ENCODE measurements at regions not wholly inside any gene's neighbourhood (a gene's known extent, or its start where the extent isn't known, plus 50 kb on each side); places are given as distances from the start of the nearest gene placed in this dataset.

GRCh38 chr11:110928391-110928790 is 216.2 kb upstream of the ARHGAP20 start:
- no peak for TF ChIP-seq EGR1 (IDR thresholded peaks at IDR 0.05; ENCODE audit: low read depth)
- no peak for TF ChIP-seq FOSL1 (IDR thresholded peaks at IDR 0.05; ENCODE audit: low read depth)
- no peak for TF ChIP-seq ZFX (IDR thresholded peaks at IDR 0.05)
- no peak for TF ChIP-seq POLR2AphosphoS5 (IDR thresholded peaks at IDR 0.05; ENCODE audit: low read depth, low read length)
- no peak for TF ChIP-seq CTCF (IDR thresholded peaks at IDR 0.05 in 2 of 3, conservative IDR thresholded peaks at IDR 0.05 in 1 of 3; ENCODE audit: borderline replicate concordance in 1 of 3, insufficient read depth in 1 of 3, low read depth in 2 of 3, low read length in 2 of 3)
- TF ChIP-seq EZH2phosphoT487 (IDR thresholded peaks at IDR 0.05; ENCODE audit: borderline replicate concordance), result no peak
- no peak for TF ChIP-seq REST (IDR thresholded peaks at IDR 0.05; ENCODE audit: low read depth)
- TF ChIP-seq SRF (IDR thresholded peaks at IDR 0.05; ENCODE audit: low read depth), result no peak
- no peak for TF ChIP-seq CEBPB (IDR thresholded peaks at IDR 0.05; ENCODE audit: low read depth)
- TF ChIP-seq ELF1 (IDR thresholded peaks at IDR 0.05; ENCODE audit: borderline replicate concordance, low read depth), result no peak
- TF ChIP-seq ZNF274 (IDR thresholded peaks at IDR 0.05; ENCODE audit: low read depth, low read length), result no peak
- no peak for TF ChIP-seq CBX3 (IDR thresholded peaks at IDR 0.05; ENCODE audit: low read depth)
- TF ChIP-seq TCF7L2 (IDR thresholded peaks at IDR 0.05; ENCODE audit: borderline replicate concordance, extremely low read depth, insufficient read depth, insufficient read length), result no peak
- no peak for TF ChIP-seq POLR2A (IDR thresholded peaks at IDR 0.05; ENCODE audit: borderline replicate concordance, extremely low read depth, insufficient read depth, insufficient read length)
- no peak overlapping the region for H2AFZ ChIP-seq (ENCODE audit: low read depth, low read length, poor library complexity, severe bottlenecking)
- BruUV-seq (replicated peaks), result no TSS peak
- no peaks in the 10 kb centered on the region for H3K79me2 ChIP-seq (ENCODE audit: insufficient read depth, low read length)
- H3K4me2 ChIP-seq (ENCODE audit: low read length), result no peak overlapping the region
- no peaks in the 10 kb centered on the region for H3K9me3 ChIP-seq (ENCODE audit: control insufficient read depth in 1 of 2, insufficient read depth in 1 of 2, low read depth in 1 of 2, low read length in 2 of 2)
- H3K36me3 ChIP-seq (ENCODE audit: control insufficient read depth in 1 of 2, insufficient read depth in 2 of 2, low read length in 2 of 2), result no peaks in the 10 kb centered on the region
- H3K9me2 ChIP-seq (ENCODE audit: insufficient read depth), result no peaks in the 10 kb centered on the region
- ChIA-PET CTCF (no interaction called here), RAD21 (ENCODE audit: low non-redundant PET in 1 of 2, low total read pairs in 2 of 2, uncharacterized antibody in 2 of 2, unreplicated experiment in 2 of 2) (no interaction called here), POLR2A (no interaction called here)
- H3K27ac ChIP-seq (ENCODE audit: low read depth, low read length), result no peak overlapping the region
- DNase-seq (ENCODE audit: low read depth, low spot score) (no peak), ATAC-seq (no peak)
- intact Hi-C loops (cut with micrococcal nuclease), result no loop called here
- no peak overlapping the region for H3K9ac ChIP-seq (ENCODE audit: low read length)
- H3K27me3 ChIP-seq (ENCODE audit: insufficient read depth, low read length), result no peaks in the 10 kb centered on the region
- no peak overlapping the region for H3K4me3 ChIP-seq (replicated peaks in 1 of 2; ENCODE audit: low read depth in 1 of 2, low read length in 2 of 2)
- H4K20me1 ChIP-seq (ENCODE audit: insufficient read depth), result no peaks in the 10 kb centered on the region
- H3K4me1 ChIP-seq (ENCODE audit: control insufficient read depth in 1 of 2, insufficient read depth in 2 of 2, low read length in 2 of 2), result no peaks in the 10 kb centered on the region
